Fibroblast of lung (primary cell): ENCODE measurements at regions not wholly inside any gene's neighbourhood (a gene's known extent, or its start where the extent isn't known, plus 50 kb on each side); places are given as distances from the start of the nearest gene placed in this dataset.

ENCODE experiments used
- CTCF ChIP-seq, 2 donors: IDR thresholded peaks in 1 of 2; conservative IDR thresholded peaks in 1 of 2; 1 replicate in 1 of 2; 2 replicates in 1 of 2; pipeline ENCODE4 v1.5.1; 2011 to 2012; ENCODE audit warnings: low read length in 2 of 2, control low read depth in 1 of 2, inconsistent platforms in 1 of 2, low read depth in 1 of 2, mild to moderate bottlenecking in 1 of 2
- EZH2 ChIP-seq: IDR thresholded peaks from 2 replicates; pipeline ENCODE4 v1.5.1; 2012; ENCODE audit warnings: low read length, control low read depth, mild to moderate bottlenecking; ENCODE audit errors: missing control alignments

DNA sequence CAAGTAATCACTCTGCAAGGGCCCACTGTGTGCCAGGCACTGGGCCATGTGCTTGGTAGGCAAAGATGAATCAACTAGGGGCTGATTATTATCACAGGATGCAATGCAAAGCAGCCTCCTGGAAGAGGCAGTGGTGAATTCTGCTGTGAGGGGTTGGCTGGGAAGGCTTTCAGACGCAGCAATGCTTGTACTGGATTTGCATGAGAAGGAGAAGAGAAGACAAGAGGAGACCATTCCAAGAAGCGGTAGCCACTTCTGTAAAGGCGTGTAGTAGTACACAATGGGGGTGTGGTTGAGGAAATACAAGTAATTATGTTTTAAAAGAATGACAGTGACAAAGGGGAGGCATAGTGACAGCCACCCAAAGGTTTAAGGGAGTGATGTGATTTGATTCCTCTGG, 502.7 kb downstream of the PLCL1 start:
- TF ChIP-seq CTCF (conservative IDR thresholded peaks at IDR 0.05 in 1 of 2, IDR thresholded peaks at IDR 0.05 in 1 of 2; ENCODE audit: low read depth in 1 of 2, low read length in 2 of 2) (no peak), EZH2 (no peak)
